Renal cortex interstitium (tissue), 11 donors: ENCODE measurements at regions not wholly inside any gene's neighbourhood (a gene's known extent, or its start where the extent isn't known, plus 50 kb on each side); places are given as distances from the start of the nearest gene placed in this dataset.

Experiments
- DNase-seq, 11 donors: peaks; one replicate each; pipeline ENCODE4 v3.0.0-alpha.2; 2013; ENCODE audit warnings: low read depth in 9 of 11, low spot score in 4 of 11; ENCODE audit errors: extremely low read depth in 1 of 11

DNA sequence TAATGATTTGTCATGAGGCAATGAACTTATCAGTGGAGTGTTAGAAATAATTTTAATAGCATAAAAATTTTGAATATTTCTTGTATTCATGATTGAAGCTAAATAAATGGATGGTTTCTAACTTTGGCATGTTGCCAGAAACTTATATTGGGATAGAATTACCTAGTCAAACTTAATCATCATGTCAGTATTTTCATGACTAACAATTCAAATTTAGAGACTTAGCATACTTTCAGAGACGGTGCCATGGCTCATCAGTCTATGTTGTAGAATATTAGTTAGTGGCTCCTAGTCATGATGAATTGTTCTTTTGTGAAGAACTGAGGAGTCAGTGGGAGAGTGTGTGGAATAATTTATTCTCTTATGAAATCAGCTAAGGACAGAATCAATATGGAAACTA, 599.6 kb upstream of the POT1 start:
- DNase-seq, result no peak

DNA sequence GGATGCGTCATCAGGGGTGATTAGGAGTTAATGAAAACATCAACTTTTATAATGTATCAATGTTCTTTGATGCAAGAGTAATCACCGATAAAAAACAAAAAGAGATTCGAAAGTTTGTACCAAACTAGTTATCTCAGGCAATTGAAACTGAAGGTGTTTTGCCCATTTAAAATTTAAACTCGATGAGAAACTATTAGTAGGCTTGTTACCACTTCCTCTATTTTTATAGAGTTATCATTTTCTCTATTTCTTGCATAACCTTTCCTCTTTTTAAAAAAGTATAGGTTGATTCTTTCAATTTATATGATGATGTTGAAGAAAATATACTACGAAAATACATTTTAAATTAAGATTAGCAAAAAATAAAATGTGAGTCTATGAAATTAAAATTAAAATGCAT, 597.3 kb upstream of the POT1 start:
- DNase-seq, result no peak

DNA sequence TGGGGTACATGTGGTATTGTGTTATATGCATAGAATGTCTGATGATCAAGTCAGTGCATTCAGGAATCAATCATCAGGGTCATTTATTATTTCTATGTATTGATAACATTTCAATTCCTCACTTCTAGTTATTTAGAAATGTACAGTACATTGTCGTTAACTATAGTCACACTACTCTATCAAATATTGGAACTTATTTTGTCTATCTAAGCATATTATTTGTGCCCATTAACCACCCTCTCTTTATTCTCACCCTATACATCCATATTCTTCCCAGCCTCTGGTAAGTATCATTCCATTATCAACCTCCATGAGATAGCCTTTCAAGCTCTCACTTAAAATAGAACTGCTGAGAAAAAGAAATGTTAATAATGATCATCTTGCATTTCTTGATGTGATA, 596.5 kb upstream of the POT1 start:
- DNase-seq, result no peak

DNA sequence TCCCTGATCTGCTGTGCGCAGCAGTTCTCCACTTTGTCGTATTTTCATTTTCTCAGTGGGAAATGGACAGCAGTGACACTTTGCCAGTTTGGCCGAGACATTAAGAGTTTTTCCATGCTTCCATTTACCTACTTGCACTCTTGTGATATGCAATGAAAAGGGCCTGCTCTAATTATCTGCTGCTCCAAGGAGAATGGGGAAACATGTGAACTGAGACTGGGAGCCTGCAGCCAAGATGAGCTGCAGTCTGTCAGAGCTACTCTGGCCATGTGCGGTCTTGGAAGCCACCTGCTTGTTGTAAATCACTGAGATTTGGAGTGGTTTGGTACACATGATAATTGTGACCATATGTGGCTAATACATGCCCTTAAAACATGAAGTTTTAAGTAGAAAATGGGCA, 586.6 kb upstream of the POT1 start:
- no peak for DNase-seq

DNA sequence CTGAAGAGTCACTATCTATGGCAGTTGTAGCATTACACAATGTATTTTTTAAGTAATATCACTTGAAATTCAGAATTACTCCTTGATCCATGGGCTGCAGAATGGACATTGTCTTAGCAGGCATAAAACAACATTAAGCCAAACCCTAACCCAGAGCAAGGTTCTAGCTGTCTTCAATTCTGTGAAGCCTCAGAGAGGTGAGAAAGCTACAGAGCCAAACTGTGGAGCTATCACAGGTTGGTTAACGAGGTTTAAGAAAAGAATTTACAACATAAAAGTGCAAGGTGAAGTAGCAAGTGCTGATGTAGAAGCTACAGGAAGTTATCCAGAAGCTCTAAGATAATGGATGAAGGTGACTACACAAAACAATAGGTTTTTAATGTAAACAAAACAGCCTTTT, 582.7 kb upstream of the POT1 start:
- no peak for DNase-seq

DNA sequence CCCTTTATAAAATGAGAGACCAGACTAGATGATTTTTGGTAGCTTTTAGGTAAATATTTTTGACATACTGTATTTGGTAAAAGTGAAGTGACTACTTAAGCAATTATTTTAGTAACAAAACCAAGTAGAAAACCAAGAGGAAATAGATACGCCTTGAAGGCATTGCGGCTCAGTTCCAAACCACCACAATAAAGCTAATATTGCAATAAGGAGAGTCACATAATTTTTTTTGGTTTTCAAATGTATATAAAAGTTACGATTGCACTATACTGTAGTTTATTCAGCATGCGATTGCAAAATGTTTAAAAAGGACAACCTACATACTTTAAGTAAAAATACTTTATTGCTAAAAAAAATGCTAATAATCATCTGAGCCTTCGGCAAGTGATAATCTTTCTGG, 581.7 kb upstream of the POT1 start:
- DNase-seq, result no peak

DNA sequence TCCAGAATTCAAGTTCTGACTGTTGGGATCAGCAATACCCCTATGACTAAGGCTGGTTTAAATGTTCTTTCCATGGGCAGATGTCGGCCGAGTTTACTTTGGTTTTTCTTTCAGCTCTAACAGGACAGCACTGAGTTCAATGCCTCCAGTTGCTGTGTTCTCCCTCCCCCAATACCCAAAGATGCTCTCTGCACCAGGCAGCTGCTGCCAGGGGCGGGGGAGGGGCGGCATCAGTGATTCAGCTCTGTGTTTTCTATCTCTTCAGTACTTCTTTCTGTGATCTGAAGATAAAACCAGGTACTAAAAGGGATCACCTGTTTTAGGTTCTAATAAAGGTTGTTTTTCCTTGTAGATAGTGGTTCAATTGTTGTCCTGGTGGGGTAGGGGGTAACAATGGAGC, 576.7 kb upstream of the POT1 start:
- no peak for DNase-seq

DNA sequence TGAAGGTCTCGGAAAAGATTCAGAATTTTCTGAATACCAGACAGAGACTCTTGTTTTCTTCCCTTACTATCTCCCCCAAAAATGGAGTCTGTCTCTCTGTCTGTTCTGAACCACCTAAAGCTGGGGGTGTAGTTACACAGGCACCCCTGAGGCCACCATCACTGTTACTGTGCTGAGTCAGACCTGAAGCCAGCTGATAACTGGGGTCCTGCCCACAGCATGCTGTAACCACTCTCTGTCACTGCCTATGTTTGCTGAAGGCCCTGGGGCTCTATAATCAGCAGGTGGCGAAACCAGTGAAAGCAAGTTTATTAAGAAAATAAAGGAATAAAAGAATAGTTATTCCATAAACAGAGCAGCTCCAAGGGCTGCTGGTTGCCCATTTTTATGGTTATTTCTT, 575.2 kb upstream of the POT1 start:
- DNase-seq, result no peak

DNA sequence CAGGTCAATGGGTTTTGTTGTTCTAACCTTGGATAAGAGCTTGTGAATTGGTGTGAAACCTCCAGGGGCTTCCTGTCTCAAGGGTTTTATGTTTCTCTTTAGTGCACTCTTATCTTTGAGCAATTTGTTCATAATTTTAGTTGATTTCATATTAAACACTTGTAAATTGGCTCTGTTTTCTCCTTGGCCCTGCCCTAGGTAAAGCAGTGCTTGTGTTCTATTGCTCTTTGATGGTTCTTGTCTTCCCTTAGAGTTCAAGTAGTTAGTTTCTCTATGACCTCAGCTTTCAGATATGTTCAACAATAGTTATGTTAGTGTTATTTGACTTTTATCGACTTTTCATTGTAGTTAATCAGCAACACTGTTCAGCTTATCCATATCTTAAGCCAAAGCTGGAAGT, 566.4 kb upstream of the POT1 start:
- DNase-seq, result no peak

DNA sequence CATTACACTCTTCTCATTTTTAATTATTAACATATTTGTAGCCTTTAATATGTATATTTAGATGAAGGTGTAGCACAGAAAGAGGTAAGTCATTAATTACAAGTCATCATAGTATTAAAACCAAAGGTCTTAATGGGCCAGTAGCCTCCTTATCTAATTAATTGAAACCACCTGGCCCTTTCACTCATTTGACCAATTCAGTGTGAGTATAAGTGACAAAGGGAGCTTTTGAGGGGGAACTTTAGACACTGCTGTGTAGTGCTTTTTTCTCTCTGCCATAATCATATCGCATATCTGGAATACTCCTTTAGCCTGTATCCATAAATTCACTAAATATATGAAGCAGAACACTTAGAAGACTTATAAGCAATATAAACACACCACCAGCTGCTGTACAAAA, 562.9 kb upstream of the POT1 start:
- DNase-seq, result no peak

DNA sequence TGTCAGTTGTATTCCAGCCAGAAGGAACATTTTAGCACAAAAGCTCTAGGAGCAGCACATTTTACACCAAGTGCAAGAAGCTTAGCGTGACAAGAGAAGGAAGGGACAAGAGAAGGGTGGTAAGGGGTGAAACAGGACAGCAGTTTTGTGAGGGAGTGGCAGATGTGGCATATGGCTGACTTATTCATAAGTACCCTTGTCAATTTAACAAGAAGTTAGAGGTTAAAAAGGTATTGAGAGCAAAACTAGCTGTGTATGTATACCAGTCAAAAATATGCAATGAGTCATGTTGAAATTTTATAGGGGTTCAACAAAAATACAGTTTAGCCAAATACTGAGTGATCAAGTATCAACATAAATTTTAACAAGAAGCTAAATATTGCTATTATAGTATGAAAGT, 561.5 kb upstream of the POT1 start:
- DNase-seq, result no peak

DNA sequence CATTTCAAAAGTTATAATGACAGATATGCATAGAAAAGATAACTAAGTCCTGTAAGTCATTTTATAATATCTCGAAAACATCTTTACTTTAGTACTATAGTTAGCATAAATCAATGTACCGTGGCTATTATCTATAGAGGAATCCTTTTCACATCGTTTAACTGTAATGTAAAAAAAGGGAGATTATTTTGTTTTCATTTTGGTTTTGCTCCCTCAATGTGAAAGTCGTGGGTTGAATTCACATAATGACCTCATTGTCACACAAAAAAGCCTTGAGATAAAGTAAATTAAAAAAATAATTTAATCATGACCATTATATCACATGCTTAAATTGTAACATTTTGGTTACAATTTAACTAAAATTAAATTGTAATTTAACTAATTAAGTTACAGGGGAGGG, 560.5 kb upstream of the POT1 start:
- DNase-seq, result no peak

DNA sequence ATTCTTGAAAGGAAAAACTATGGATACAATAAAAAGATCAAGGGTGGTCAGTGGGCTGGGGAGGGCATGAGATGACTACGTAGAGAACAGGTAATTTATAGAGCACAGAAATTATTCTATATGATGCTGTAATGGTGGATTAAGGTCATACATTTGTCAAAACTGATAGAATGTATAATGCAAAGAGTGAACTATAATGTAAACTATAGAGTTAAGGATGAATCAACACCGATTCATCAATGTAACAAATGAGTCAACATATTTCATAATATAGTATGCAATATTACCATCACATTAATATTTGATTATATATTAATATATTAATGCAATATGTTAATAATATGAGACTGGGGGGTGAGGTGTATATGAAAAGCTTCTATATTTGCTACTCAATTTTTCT, 555.6 kb upstream of the POT1 start:
- DNase-seq, result no peak

DNA sequence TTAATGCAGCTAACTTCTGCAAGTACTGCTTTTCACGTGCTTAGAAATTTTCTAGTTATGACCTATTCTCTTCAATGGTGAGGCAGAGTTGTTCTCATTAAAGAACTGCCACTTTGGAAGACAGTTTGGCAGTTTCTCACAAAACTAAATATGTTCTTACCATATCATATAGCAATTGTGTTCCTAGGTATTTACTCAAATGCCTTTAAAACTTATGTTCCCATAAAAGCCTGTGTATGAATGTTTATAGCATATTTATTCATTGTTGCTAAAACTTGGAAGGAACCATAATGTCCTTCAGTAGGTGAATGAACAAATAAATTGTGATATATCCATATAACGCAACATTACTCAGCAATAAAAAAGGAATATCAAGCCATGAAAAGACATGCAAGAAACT, 555.1 kb upstream of the POT1 start:
- no peak for DNase-seq

DNA sequence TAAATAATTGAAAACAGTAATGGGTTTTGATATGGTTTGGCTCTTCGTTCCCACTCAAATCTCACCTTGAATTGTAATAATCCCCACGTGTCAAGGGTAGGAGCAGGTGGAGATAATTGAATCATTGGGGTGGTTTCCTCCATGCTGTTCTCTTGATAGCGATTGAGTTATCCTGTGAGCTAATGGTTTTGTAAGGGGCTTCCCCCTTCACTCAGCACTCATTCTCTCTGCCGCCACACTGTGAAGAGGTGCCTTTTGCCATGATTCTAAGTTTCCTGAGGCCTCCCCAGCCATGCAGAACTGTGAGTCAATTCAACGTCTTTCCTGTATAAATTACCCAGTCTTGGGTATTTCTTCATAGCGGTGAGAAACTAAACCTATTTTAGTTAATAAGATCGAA, 551.7 kb upstream of the POT1 start:
- DNase-seq, result no peak

DNA sequence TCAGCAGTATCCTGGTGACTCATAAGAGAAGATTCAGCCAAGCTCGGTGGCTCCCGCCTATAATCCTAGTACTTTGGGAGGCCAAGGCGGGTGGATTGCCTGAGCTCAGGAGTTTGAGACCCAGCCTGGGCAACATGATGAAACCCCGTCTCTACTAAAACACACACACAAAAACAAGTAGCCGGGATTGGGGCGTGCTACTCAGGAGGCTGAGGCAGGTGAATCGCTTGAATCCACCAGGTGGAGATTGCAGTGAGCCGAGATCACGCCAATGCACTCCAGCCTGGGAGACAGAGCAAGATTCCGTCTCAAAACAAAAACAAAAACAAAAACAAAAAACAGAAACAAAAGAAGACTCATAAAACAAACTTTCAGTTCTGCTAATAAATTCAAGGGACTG, 551.1 kb upstream of the POT1 start:
- DNase-seq, result no peak

DNA sequence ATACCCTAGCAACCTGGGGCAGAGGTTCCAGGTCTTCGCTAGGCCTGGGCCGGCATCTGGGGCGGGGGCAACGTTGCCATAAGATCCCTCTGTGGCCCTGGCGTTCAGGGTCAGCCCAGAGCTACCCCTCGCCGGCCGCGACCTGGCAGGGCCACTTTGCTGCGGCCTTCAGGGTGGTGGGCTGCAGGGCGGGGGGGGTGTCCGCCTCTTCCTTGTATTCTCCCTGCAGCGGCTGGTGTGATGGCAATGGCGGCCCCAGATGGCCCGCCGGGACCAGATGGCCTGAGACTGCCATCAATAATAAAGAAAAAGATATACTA, 539.2 kb upstream of the POT1 start:
- DNase-seq, result no peak

DNA sequence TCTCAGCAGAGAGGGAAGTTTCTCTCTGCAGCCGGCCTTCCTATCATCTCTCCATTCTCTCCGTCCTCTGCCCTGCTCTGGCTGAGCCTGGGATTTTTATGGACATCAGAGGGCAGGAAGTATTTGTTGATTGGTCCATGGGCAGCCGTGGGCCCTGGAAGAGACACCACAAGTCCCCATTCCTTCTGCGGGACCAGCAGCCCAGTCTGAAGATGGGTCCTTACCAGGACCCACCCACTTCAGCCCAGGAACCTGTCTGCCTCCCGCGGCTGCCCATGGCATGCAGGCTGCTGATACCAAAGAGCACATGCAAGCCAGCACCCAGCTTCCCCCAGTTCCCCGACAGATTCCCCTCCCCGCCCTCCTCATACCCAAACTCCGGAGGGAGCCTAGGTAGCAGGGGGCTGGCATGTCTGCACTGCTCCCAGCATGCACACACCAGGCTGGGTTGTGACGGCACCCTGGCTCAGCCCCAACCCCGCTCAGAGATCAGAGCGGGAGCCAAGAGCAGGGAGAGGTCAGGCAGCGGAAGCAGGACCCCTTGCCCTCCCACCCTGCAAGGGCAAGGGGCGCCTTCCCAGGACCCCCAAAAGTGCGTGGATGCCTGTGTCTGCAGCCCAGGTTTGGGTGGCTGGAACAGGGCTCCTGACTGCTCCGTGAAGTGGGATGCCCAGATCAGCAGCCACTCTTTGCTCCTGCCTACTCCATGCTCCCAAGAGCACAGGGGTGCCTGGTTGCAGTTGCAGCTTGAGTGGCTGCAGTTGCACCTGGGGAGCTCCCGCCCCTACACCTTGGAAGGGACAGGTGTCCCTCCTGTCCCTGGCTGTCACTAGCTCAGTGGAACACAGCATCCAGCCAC, 538.6 kb upstream of the POT1 start:
- no peak for DNase-seq

DNA sequence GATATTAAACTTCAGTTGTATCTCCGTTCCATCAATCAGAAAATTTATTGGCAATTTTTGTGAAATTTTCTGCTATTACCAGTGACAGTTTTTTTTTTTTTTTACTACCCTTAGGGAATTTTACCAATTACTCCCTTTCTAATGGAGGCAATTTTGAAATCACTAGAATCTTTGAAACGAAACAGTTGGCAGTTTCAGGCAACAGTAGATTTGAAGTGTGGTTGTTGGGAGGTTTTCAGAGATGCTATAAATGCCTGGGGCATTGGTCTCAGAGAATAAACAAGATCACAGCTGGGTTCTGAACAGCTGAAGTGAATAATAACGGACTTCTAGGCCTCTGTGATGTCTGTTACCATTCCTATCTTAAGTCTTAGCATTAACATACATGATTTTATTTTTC, 535.9 kb upstream of the POT1 start:
- no peak for DNase-seq

DNA sequence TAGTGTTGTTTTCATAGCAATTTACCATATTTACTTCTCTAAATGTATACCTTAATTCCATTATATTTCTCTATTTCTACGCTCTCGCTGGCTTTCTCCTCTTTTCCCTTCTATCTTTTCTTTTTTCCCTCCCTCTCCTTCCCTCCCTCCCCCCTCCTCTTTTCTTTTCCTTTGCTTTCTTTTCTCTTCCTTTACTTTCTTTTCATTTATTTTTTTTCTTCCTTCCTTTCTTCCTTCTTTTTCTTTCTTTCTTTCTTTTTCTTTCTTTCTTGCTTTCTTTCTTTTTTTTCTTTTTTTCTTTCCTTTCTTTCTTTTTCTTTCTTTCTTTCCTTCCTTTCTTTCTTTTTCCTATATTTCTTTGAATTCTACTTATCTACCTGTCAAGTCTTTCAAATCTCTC, 533.0 kb upstream of the POT1 start:
- DNase-seq, result no peak

DNA sequence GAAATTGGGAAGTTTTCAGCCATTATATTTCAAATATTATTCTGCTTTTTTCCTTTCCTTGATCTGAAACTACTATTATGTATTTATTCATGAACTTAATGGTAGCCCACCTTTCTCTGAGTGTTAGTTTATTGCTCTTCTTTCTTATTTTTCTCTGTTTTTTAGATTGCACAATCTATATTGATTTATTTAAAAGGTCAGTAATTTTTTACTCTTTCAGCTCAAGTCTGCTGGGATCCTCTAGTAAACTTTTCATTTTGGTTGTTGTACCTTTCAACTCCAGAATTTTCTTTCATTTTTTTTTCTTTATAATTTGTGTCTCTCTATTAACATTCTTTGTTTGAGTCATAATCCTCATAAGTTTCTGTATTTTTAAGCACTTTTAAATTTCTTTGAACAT, 529.4 kb upstream of the POT1 start:
- DNase-seq, result no peak

DNA sequence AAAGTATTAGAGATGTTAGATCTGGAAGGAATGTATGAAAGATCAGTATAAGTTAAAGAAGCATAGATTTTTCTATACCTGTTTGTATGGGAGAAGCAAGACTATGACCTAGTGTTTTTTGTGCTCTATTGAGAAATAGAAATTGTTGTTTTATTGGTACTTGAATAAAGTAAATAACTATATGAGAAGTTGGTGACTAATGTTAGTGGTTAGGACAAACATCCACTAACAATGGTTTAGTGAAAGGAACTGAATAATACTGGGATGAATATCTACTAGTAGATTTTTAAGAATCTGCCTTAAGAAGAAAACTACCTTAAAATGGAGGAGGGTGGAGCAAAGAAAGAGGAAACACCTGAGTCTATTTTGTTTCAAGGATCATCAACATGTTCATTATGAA, 521.1 kb upstream of the POT1 start:
- no peak for DNase-seq
